Activated CD4-positive, alpha-beta memory T cell treated with anti-CD3 and anti-CD28 coated beads for 36 hours (primary cell): ENCODE measurements at regions not wholly inside any gene's neighbourhood (a gene's known extent, or its start where the extent isn't known, plus 50 kb on each side); places are given as distances from the start of the nearest gene placed in this dataset.
"Not testable (repeated sequence)": the region's sequence is repeated elsewhere in the genome, so short reads cannot be mapped to it uniquely, and the experiment has no call there.

Source experiments
- CTCF ChIA-PET: fragments of 350-600 bp; sonication (Branson Sonifier 250); formaldehyde crosslinking; loops from one replicate; lab custom pipeline; 2021; ENCODE audit warnings: antibody characterized with exemption, inconsistent platforms; lab: Charles Lee
- POLR2A ChIA-PET: fragments of 350-600 bp; sonication (Branson Sonifier 250); formaldehyde crosslinking; loops from one replicate; lab custom pipeline; 2021; ENCODE audit warnings: antibody characterized with exemption; lab: Charles Lee
- DNase-seq: peaks from one replicate; pipeline ENCODE4 v3.0.0-alpha.2; 2020
- H3K27ac Mint-ChIP-seq: one replicate; pipeline ENCODE4 v1.8.0; 2021; ENCODE audit warnings: mixed read lengths
- H3K27me3 Mint-ChIP-seq: one replicate; pipeline ENCODE4 v1.8.0; 2021; ENCODE audit warnings: mixed read lengths
- H3K36me3 Mint-ChIP-seq: one replicate; pipeline ENCODE4 v1.8.0; 2021; ENCODE audit warnings: mixed read lengths
- H3K4me1 Mint-ChIP-seq: one replicate; pipeline ENCODE4 v1.8.0; 2021; ENCODE audit warnings: low read depth, mixed read lengths
- H3K4me3 Mint-ChIP-seq: one replicate; pipeline ENCODE4 v1.8.0; 2021; ENCODE audit warnings: mild to moderate bottlenecking, mixed read lengths
- H3K9me3 Mint-ChIP-seq: one replicate; pipeline ENCODE4 v1.8.0; 2021; ENCODE audit warnings: mixed read lengths
- intact Hi-C: fragments of 100-400 bp; cut with micrococcal nuclease; formaldehyde crosslinking; loops from one replicate; pipeline ENCODE4 v1.15.1; 2023

DNA sequence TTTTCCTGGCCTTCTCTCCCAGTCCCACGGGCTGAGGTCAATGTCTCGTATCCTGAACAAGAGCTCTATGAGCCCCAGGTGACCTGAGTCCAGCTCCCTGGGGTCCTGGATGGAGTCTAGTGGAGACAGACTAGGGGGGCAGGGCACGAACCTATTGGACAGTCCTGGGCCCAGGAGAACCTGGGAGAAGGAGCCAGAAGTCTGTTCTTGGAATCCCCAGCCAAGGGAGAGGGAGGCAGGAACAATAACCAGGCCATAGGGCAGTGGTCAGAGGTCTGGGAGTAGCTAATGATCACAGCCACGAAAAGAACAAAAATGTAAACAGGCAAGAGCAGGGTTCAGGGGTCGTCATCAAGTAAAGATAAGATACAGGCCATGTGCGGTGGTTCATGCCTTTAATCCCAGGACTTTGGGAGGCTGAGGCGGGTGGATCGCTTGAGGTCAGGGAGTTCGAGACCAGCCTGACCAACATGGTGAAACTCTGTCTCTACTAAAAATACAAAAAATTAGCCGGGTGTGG, 60.8 kb downstream of the COPRS start:
- CTCF ChIA-PET: interaction anchor here (0.7 kb wide), 1 partner anchor 38 kb away, joined by 4 read pairs; no protein-coding TSS in a partner anchor
- H3K27ac Mint-ChIP-seq: no peak overlapping the region
- peaks cover 3% of the 10 kb centered on the region for H3K9me3 Mint-ChIP-seq
- POLR2A ChIA-PET: no interaction called here
- DNase-seq: no peak
- H3K36me3 Mint-ChIP-seq: no peaks in the 10 kb centered on the region
- no peaks in the 10 kb centered on the region for H3K4me1 Mint-ChIP-seq
- no peaks in the 10 kb centered on the region for H3K27me3 Mint-ChIP-seq
- H3K4me3 Mint-ChIP-seq: no peak overlapping the region
- intact Hi-C loops: no loop called here

DNA sequence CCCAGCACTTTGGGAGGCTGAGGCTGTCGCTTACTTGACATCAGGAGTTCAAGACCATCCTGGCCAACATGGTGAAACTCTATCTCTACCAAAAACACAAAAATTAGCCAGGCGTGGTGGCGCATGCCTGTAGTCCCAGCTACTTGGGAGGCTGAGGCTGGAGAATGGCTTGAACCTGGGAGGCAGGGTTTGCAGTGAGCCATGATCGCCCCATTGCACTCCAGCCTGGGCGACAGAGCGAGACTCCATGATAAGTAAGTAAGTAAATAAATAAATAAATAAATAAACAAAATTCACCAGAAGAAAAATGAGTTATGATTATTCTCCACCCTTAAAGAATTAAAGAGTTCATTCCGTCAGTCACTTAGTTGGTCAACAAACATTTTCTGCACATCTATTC, 63.1 kb downstream of the COPRS start:
- DNase-seq, H3K36me3 Mint-ChIP-seq, H3K9me3 Mint-ChIP-seq, H3K27me3 Mint-ChIP-seq, CTCF ChIA-PET, intact Hi-C loops, H3K27ac Mint-ChIP-seq, H3K4me1 Mint-ChIP-seq, H3K4me3 Mint-ChIP-seq, POLR2A ChIA-PET: not testable (repeated sequence)

DNA sequence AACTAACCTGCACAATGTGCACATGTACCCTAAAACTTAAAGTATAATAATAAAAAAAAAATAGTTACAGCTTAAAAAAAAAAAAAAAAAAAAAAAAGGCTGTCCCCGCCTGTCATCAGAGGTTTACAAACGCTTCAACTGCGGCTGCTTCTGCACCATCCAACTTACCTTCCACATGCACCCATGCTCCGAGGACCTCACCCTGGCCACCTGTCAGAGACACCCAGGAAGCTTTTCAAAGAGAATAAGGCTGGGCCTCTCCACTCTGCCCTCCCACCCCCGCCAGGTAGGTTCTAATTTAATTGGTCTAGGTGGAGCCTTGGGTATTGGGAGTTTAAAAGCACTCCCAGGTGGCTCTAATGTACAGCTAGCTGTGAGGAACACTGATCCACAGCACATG, 64.9 kb downstream of the COPRS start:
- CTCF ChIA-PET: no interaction called here
- H3K27me3 Mint-ChIP-seq: peaks cover 4% of the 10 kb centered on the region
- DNase-seq: no peak
- H3K9me3 Mint-ChIP-seq: peaks cover 3% of the 10 kb centered on the region
- H3K4me3 Mint-ChIP-seq: no peak overlapping the region
- intact Hi-C loops: no loop called here
- no peaks in the 10 kb centered on the region for H3K36me3 Mint-ChIP-seq
- H3K4me1 Mint-ChIP-seq: no peaks in the 10 kb centered on the region
- no peak overlapping the region for H3K27ac Mint-ChIP-seq
- POLR2A ChIA-PET: no interaction called here

DNA sequence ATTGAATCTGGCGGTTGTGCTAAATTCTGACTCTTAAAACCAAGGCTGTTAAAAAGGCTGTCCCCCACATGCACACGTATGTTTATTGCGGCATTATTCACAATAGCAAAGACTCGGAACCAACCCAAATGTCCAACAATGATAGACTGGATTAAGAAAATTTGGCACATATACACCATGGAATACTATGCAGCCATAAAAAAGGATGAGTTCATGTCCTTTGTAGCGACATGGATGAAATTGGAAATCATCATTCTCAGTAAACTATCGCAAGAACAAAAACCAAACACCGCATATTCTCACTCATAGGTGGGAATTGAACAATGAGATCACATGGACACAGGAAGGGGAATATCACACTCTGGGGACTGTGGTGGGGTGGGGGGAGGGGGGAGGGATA, 65.4 kb downstream of the COPRS start:
- DNase-seq, H3K36me3 Mint-ChIP-seq, H3K27ac Mint-ChIP-seq, H3K27me3 Mint-ChIP-seq, H3K4me1 Mint-ChIP-seq, CTCF ChIA-PET, H3K4me3 Mint-ChIP-seq, H3K9me3 Mint-ChIP-seq, POLR2A ChIA-PET, intact Hi-C loops: not testable (repeated sequence)

GRCh38 chr17:31792007-31792585, 66.9 kb downstream of the COPRS start:
- Mint-ChIP-seq H3K36me3 (no peaks in the 10 kb centered on the region), H3K4me1 (no peaks in the 10 kb centered on the region), H3K9me3 (peaks cover 3% of the 10 kb centered on the region), H3K4me3 (no peak overlapping the region), H3K27me3 (peaks cover 4% of the 10 kb centered on the region), H3K27ac (no peak overlapping the region)
- intact Hi-C loops: no loop called here
- no peak for DNase-seq
- ChIA-PET CTCF (no interaction called here), POLR2A (no interaction called here)

DNA sequence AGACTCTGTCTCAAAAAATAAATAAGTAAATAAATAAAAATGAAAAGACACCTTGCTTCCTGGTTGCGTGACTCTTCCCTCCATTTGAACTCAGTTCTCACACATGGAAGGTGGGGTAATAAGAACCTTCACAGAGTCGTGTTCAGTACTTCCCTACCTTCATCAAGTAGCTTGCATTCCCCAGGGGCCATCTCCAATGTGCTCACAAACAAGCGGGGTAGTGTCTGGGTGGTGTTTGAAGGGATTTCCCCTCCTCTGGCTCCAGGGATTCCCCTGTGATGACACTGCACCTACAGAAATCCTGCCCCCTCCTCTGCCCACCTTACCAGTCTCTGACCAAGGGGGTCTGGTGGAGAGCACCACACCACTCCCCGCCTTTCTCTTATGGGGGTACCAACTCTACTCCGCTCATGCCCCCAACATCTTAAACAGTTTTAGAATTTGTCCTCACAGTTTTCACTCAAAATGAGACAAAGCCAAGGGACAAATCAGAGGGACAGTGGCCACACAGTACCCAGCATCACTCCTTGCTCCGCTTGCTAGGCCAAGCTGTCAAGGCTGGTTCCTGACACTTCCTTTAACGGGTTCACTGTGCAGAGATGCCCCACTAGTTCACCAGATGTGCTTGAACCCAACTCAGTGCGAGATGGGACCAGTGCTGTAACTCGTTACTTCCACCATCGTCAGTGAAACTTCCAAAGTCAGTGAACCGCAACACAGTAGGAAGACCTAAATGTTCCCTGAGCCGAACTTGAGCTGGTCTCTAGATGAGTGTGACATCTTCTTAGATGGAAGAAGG, 69.1 kb downstream of the COPRS start:
- Mint-ChIP-seq H3K27me3 (peaks cover 4% of the 10 kb centered on the region), H3K27ac (no peak overlapping the region), H3K4me1 (no peaks in the 10 kb centered on the region), H3K4me3 (no peak overlapping the region), H3K36me3 (no peaks in the 10 kb centered on the region), H3K9me3 (peaks cover 3% of the 10 kb centered on the region)
- intact Hi-C loops: no loop called here
- no peak for DNase-seq
- ChIA-PET CTCF (no interaction called here), POLR2A (no interaction called here)

DNA sequence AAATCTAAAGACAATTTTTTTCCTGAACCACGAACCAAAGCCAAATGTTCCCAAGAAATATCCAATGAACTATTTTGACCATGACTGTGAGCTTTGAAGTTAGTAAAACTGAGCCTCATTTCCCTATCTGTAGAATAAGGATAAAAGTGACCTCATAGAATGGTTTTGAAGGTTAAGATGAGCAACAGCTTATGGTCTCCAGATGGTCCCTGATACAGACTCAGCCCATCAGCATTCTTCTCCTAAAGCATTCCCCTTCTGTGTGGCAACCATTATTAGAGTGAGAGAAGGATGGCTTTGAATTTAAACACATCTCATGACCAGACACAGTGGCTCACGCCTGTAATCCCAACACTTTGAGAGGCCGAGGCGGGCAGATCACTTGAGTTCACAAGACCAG, 70.1 kb downstream of the COPRS start:
- Mint-ChIP-seq H3K4me1 (no peaks in the 10 kb centered on the region), H3K4me3 (no peak overlapping the region), H3K27me3 (peaks cover 4% of the 10 kb centered on the region), H3K27ac (no peak overlapping the region), H3K36me3 (no peaks in the 10 kb centered on the region), H3K9me3 (peaks cover 3% of the 10 kb centered on the region)
- DNase-seq: no peak
- CTCF ChIA-PET: no interaction called here
- intact Hi-C loops: no loop called here
- POLR2A ChIA-PET: no interaction called here

GRCh38 chr17:31788571-31788946, 70.5 kb downstream of the COPRS start:
- ChIA-PET POLR2A (no interaction called here), CTCF (no interaction called here)
- Mint-ChIP-seq H3K36me3 (no peaks in the 10 kb centered on the region), H3K4me3 (no peak overlapping the region), H3K27me3 (peaks cover 4% of the 10 kb centered on the region), H3K4me1 (no peaks in the 10 kb centered on the region), H3K9me3 (peaks cover 2% of the 10 kb centered on the region), H3K27ac (no peak overlapping the region)
- no peak for DNase-seq
- intact Hi-C loops: no loop called here

DNA sequence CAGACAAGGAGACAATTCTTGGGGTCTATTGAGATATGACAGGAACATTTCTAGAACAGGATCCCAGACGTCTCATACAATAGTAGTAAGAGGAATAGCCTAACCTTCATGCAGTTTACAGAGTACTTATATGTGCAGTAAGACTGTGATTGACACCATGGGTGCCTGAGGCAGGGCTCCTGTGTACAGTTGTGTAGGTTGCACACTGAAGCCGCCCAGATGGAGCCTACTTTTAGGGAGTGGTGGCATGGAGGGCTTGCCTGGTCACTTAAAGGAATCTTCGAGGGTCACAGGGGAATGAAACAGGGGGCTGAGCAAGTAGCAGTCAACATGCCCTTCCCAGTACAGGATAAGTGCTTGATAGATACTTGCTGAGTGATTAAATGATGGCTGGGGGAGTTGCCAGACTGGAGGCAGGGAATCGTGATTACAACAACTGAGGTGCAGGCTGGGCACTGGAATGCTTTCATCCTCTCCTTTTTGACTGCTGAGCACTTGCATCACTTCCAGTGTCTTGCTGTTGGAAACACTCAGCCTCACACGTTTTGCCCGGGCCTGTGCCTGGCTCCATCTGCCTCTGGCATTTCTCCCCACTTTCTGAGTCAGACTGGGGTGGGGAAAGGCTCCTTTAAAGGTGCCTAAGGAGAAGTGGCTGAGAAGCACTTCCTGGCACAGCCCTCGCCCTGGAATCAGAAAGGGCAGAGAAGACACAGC, 71.0 kb downstream of the COPRS start:
- Mint-ChIP-seq H3K27me3 (peaks cover 4% of the 10 kb centered on the region), H3K4me1 (no peaks in the 10 kb centered on the region), H3K4me3 (no peak overlapping the region), H3K27ac (no peak overlapping the region), H3K9me3 (no peaks in the 10 kb centered on the region), H3K36me3 (no peaks in the 10 kb centered on the region)
- intact Hi-C loops: no loop called here
- no peak for DNase-seq
- CTCF ChIA-PET: no interaction called here
- POLR2A ChIA-PET: no interaction called here

GRCh38 chr17:31786796-31787481, 72.1 kb downstream of the COPRS start:
- CTCF ChIA-PET: no interaction called here
- POLR2A ChIA-PET: no interaction called here
- Mint-ChIP-seq H3K27me3 (peaks cover 5% of the 10 kb centered on the region), H3K9me3 (no peaks in the 10 kb centered on the region), H3K4me1 (no peaks in the 10 kb centered on the region), H3K4me3 (no peak overlapping the region), H3K27ac (no peak overlapping the region), H3K36me3 (no peaks in the 10 kb centered on the region)
- no peak for DNase-seq
- intact Hi-C loops: no loop called here

GRCh38 chr17:31780483-31780882, 78.6 kb downstream of the COPRS start:
- Mint-ChIP-seq H3K36me3 (no peaks in the 10 kb centered on the region), H3K4me1 (no peaks in the 10 kb centered on the region), H3K27ac (no peak overlapping the region), H3K9me3 (no peaks in the 10 kb centered on the region), H3K27me3 (peaks cover 12% of the 10 kb centered on the region), H3K4me3 (no peak overlapping the region)
- ChIA-PET POLR2A (no interaction called here), CTCF (no interaction called here)
- intact Hi-C loops: no loop called here
- no peak for DNase-seq

DNA sequence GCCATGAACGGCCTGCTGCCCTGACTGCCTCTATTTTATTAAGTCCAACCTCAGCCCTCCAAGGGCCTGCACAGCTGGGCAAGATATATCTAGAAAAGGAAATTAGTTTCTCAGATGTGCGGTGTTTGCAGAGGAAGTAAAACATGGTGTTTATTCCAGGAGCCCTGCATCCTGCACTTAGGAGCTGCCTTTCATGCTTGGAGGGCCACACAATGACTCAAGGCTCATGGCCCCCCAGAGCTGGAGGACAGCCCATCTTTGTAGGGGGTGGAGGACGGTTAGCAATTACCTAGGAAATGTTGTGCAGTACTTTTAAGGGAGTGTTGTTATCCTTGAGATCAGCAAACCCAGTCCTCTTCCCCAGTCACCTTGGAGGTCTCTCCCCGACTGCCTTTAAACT, 80.5 kb downstream of the COPRS start:
- no peak overlapping the region for H3K4me3 Mint-ChIP-seq
- POLR2A ChIA-PET: no interaction called here
- H3K9me3 Mint-ChIP-seq: no peaks in the 10 kb centered on the region
- H3K36me3 Mint-ChIP-seq: no peaks in the 10 kb centered on the region
- CTCF ChIA-PET: no interaction called here
- DNase-seq: no peak
- no peaks in the 10 kb centered on the region for H3K4me1 Mint-ChIP-seq
- peaks cover 12% of the 10 kb centered on the region for H3K27me3 Mint-ChIP-seq
- no peak overlapping the region for H3K27ac Mint-ChIP-seq
- intact Hi-C loops: no loop called here
